Panc1 (cell line): ENCODE measurements at regions not wholly inside any gene's neighbourhood (a gene's known extent, or its start where the extent isn't known, plus 50 kb on each side); places are given as distances from the start of the nearest gene placed in this dataset.

Experiments used
- POLR2AphosphoS5 ChIP-seq: IDR thresholded peaks from 2 replicates; pipeline ENCODE4 v1.6.1; 2012; ENCODE audit warnings: mild to moderate bottlenecking, low read depth, low read length, moderate library complexity
- TF ChIP-seq, protein P1 (sequence below): fragments of 450-650 bp; IDR thresholded peaks from 2 replicates; pipeline ENCODE4 v1.5.1; 2017; ENCODE audit warnings: mild to moderate bottlenecking
- TF ChIP-seq, protein P2 (sequence below), 2 experiments: IDR thresholded peaks; 2 replicates each; pipeline ENCODE4 v1.6.1; 2011 to 2012; ENCODE audit warnings: low read depth in 2 of 2, control low read depth in 1 of 2, low read length in 1 of 2, mild to moderate bottlenecking in 1 of 2, moderate library complexity in 1 of 2; ENCODE audit not compliant: insufficient read depth in 1 of 2

DNA sequence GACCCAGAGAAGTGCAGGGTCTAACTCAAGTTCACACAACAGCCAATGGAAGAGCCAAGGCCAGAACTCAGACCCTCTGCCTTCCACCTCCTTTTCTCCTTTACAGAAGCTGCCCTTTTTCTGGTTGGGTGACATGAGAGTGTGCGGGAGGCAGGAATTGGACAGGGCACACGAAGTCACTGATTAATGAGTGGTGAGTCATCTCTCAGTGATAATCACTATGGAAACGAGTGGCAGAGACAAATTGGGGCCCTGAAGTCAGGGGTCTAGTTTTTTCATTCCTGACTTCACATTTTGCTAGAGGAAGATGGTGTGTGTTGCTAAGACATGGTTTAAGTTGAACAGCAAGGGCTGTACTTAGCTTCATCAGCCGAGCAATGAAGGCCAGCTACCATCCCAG, 312.7 kb upstream of the CCL2 start:
- TF ChIP-seq, protein P1, sequence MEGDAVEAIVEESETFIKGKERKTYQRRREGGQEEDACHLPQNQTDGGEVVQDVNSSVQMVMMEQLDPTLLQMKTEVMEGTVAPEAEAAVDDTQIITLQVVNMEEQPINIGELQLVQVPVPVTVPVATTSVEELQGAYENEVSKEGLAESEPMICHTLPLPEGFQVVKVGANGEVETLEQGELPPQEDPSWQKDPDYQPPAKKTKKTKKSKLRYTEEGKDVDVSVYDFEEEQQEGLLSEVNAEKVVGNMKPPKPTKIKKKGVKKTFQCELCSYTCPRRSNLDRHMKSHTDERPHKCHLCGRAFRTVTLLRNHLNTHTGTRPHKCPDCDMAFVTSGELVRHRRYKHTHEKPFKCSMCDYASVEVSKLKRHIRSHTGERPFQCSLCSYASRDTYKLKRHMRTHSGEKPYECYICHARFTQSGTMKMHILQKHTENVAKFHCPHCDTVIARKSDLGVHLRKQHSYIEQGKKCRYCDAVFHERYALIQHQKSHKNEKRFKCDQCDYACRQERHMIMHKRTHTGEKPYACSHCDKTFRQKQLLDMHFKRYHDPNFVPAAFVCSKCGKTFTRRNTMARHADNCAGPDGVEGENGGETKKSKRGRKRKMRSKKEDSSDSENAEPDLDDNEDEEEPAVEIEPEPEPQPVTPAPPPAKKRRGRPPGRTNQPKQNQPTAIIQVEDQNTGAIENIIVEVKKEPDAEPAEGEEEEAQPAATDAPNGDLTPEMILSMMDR, result no peak
- no peak for TF ChIP-seq POLR2AphosphoS5
- TF ChIP-seq, protein P2, sequence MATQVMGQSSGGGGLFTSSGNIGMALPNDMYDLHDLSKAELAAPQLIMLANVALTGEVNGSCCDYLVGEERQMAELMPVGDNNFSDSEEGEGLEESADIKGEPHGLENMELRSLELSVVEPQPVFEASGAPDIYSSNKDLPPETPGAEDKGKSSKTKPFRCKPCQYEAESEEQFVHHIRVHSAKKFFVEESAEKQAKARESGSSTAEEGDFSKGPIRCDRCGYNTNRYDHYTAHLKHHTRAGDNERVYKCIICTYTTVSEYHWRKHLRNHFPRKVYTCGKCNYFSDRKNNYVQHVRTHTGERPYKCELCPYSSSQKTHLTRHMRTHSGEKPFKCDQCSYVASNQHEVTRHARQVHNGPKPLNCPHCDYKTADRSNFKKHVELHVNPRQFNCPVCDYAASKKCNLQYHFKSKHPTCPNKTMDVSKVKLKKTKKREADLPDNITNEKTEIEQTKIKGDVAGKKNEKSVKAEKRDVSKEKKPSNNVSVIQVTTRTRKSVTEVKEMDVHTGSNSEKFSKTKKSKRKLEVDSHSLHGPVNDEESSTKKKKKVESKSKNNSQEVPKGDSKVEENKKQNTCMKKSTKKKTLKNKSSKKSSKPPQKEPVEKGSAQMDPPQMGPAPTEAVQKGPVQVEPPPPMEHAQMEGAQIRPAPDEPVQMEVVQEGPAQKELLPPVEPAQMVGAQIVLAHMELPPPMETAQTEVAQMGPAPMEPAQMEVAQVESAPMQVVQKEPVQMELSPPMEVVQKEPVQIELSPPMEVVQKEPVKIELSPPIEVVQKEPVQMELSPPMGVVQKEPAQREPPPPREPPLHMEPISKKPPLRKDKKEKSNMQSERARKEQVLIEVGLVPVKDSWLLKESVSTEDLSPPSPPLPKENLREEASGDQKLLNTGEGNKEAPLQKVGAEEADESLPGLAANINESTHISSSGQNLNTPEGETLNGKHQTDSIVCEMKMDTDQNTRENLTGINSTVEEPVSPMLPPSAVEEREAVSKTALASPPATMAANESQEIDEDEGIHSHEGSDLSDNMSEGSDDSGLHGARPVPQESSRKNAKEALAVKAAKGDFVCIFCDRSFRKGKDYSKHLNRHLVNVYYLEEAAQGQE (IDR thresholded peaks at IDR 0.05; ENCODE audit: insufficient read depth in 1 of 2, low read depth in 2 of 2, low read length in 1 of 2), result no peak
